WTC11 (cell line): ENCODE measurements at regions not wholly inside any gene's neighbourhood (a gene's known extent, or its start where the extent isn't known, plus 50 kb on each side); places are given as distances from the start of the nearest gene placed in this dataset.

ENCODE experiments used
- JUN ChIP-seq: sonication (generic); formaldehyde crosslinking; IDR thresholded peaks from 2 replicates; pipeline ENCODE4 v1.8.0; 2023; ENCODE audit warnings: mild to moderate bottlenecking, missing genetic modification reagents
- KAT7 ChIP-seq: sonication (generic); formaldehyde crosslinking; IDR thresholded peaks from 2 replicates; pipeline ENCODE4 v1.8.1; 2023; ENCODE audit warnings: missing genetic modification reagents, mild to moderate bottlenecking, borderline replicate concordance
- PREB ChIP-seq: sonication (generic); formaldehyde crosslinking; IDR thresholded peaks from 2 replicates; pipeline ENCODE4 v1.8.1; 2022; ENCODE audit warnings: mild to moderate bottlenecking, missing genetic modification reagents, moderate library complexity, borderline replicate concordance
- SMAD3 ChIP-seq: sonication (generic); formaldehyde crosslinking; IDR thresholded peaks from 2 replicates; pipeline ENCODE4 v1.8.0; 2022; ENCODE audit warnings: missing genetic modification reagents, mild to moderate bottlenecking, borderline replicate concordance
- SP1 ChIP-seq: sonication (generic); formaldehyde crosslinking; conservative IDR thresholded peaks from 2 replicates; pipeline ENCODE4 v1.8.1; 2022; ENCODE audit warnings: missing genetic modification reagents
- ZNF121 ChIP-seq: sonication (generic); formaldehyde crosslinking; IDR thresholded peaks from 2 replicates; pipeline ENCODE4 v1.8.0; 2023; ENCODE audit warnings: missing genetic modification reagents
- TF ChIP-seq, protein P1 (sequence below): sonication (generic); formaldehyde crosslinking; IDR thresholded peaks from 2 replicates; pipeline ENCODE4 v1.8.1; 2022; ENCODE audit warnings: low read depth, missing genetic modification reagents, borderline replicate concordance
- TF ChIP-seq, protein P2 (sequence below): sonication (generic); formaldehyde crosslinking; IDR thresholded peaks from 2 replicates; pipeline ENCODE4 v1.8.1; 2023; ENCODE audit warnings: mild to moderate bottlenecking, missing genetic modification reagents, moderate library complexity
- TF ChIP-seq, protein P3 (sequence below): fragments of 200-600 bp; IDR thresholded peaks from 2 replicates; pipeline ENCODE4 v1.8.0; 2022; ENCODE audit warnings: antibody characterized with exemption
- TF ChIP-seq, protein P4 (sequence below): sonication (generic); formaldehyde crosslinking; IDR thresholded peaks from 2 replicates; pipeline ENCODE4 v1.8.0; 2022; ENCODE audit warnings: mild to moderate bottlenecking, missing genetic modification reagents

- TF ChIP-seq SMAD3 (CRISPR knock-in tag) (no peak), KAT7 (CRISPR knock-in tag) (no peak), ZNF121 (CRISPR knock-in tag) (no peak), JUN (CRISPR knock-in tag) (no peak), SP1 (CRISPR knock-in tag) (no peak), PREB (CRISPR knock-in tag) (no peak)
- TF ChIP-seq, protein P1, sequence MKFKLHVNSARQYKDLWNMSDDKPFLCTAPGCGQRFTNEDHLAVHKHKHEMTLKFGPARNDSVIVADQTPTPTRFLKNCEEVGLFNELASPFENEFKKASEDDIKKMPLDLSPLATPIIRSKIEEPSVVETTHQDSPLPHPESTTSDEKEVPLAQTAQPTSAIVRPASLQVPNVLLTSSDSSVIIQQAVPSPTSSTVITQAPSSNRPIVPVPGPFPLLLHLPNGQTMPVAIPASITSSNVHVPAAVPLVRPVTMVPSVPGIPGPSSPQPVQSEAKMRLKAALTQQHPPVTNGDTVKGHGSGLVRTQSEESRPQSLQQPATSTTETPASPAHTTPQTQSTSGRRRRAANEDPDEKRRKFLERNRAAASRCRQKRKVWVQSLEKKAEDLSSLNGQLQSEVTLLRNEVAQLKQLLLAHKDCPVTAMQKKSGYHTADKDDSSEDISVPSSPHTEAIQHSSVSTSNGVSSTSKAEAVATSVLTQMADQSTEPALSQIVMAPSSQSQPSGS (CRISPR knock-in tag), result no peak
- TF ChIP-seq, protein P2, sequence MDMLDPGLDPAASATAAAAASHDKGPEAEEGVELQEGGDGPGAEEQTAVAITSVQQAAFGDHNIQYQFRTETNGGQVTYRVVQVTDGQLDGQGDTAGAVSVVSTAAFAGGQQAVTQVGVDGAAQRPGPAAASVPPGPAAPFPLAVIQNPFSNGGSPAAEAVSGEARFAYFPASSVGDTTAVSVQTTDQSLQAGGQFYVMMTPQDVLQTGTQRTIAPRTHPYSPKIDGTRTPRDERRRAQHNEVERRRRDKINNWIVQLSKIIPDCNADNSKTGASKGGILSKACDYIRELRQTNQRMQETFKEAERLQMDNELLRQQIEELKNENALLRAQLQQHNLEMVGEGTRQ, result no peak
- TF ChIP-seq, protein P3, sequence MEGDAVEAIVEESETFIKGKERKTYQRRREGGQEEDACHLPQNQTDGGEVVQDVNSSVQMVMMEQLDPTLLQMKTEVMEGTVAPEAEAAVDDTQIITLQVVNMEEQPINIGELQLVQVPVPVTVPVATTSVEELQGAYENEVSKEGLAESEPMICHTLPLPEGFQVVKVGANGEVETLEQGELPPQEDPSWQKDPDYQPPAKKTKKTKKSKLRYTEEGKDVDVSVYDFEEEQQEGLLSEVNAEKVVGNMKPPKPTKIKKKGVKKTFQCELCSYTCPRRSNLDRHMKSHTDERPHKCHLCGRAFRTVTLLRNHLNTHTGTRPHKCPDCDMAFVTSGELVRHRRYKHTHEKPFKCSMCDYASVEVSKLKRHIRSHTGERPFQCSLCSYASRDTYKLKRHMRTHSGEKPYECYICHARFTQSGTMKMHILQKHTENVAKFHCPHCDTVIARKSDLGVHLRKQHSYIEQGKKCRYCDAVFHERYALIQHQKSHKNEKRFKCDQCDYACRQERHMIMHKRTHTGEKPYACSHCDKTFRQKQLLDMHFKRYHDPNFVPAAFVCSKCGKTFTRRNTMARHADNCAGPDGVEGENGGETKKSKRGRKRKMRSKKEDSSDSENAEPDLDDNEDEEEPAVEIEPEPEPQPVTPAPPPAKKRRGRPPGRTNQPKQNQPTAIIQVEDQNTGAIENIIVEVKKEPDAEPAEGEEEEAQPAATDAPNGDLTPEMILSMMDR, result no peak
- TF ChIP-seq, protein P4, sequence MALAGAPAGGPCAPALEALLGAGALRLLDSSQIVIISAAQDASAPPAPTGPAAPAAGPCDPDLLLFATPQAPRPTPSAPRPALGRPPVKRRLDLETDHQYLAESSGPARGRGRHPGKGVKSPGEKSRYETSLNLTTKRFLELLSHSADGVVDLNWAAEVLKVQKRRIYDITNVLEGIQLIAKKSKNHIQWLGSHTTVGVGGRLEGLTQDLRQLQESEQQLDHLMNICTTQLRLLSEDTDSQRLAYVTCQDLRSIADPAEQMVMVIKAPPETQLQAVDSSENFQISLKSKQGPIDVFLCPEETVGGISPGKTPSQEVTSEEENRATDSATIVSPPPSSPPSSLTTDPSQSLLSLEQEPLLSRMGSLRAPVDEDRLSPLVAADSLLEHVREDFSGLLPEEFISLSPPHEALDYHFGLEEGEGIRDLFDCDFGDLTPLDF (CRISPR knock-in tag), result no peak
Measured at GRCh38 chr1:118555638-118556037, 370.6 kb upstream of the SPAG17 start.
